LNCaP clone FGC (cell line): ENCODE measurements at regions not wholly inside any gene's neighbourhood (a gene's known extent, or its start where the extent isn't known, plus 50 kb on each side); places are given as distances from the start of the nearest gene placed in this dataset.

Experiments used
- DNase-seq: peaks from one replicate; pipeline ENCODE4 v3.0.0-alpha.2; 2011; ENCODE audit warnings: low read depth
- H3K4me3 ChIP-seq: 2 replicates; pipeline ENCODE4 v1.5.1; 2011; ENCODE audit warnings: mild to moderate bottlenecking, low read depth, low read length, control low read depth
- CTCF ChIP-seq: IDR thresholded peaks from 2 replicates; pipeline ENCODE4 v1.5.1; 2012; ENCODE audit warnings: mild to moderate bottlenecking; ENCODE audit not compliant: control insufficient read depth, insufficient read depth; ENCODE audit errors: extremely low read depth

DNA sequence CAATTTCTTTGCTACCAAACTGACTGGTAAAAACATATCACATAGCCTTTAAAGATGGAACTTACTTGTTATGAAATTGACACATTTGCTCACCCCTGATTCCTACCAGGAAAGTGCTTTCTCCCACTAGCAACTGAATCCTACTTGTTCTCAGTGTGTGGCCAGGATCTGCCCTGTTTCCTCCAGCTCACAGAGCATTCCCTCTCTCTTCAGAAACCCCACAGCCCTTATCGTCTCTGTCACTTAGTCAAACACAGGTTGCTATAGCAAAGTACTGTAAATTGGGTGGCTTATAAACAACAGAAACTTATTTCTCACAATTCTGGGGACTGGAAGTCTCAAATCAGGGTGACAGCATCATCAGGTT lies 265.2 kb upstream of the BOD1L1 start:
- TF ChIP-seq CTCF = no peak
- no peak for DNase-seq
- H3K4me3 ChIP-seq = no peak overlapping the region

- no peak for DNase-seq
- no peak for TF ChIP-seq CTCF
- no peak overlapping the region for H3K4me3 ChIP-seq
Measured at GRCh38 chr4:13893211-13893610, 265.7 kb upstream of the BOD1L1 start.

GRCh38 chr4:13893987-13894386 lies 266.5 kb upstream of the BOD1L1 start:
- no peak for TF ChIP-seq CTCF
- H3K4me3 ChIP-seq = no peak overlapping the region
- DNase-seq = no peak

- no peak for DNase-seq
- TF ChIP-seq CTCF = no peak
- H3K4me3 ChIP-seq = no peak overlapping the region
Measured at GRCh38 chr4:13900780-13901179, 273.3 kb upstream of the BOD1L1 start.

DNA sequence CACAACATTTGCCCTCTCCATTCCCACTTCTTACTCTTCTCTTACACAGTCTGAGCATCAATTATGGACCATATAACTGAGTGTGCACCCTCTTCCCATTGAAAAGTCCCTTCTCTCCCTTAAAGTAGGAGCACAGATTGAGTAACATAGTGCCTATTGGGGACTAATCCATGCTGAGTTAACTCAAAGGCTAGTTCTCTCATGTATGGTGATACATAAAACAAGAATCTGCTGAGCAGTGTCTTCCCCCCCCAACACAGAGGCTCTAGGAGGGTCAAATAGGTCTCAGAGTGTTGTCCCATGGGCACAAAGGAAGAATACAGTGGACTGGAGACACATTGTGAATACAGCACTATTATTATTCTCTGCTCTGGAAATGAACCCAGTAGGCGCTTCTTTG lies 274.6 kb upstream of the BOD1L1 start:
- no peak for TF ChIP-seq CTCF
- DNase-seq = no peak
- no peak overlapping the region for H3K4me3 ChIP-seq

GRCh38 chr4:13903061-13903460 lies 275.5 kb upstream of the BOD1L1 start:
- H3K4me3 ChIP-seq = no peak overlapping the region
- TF ChIP-seq CTCF = no peak
- DNase-seq = no peak

DNA sequence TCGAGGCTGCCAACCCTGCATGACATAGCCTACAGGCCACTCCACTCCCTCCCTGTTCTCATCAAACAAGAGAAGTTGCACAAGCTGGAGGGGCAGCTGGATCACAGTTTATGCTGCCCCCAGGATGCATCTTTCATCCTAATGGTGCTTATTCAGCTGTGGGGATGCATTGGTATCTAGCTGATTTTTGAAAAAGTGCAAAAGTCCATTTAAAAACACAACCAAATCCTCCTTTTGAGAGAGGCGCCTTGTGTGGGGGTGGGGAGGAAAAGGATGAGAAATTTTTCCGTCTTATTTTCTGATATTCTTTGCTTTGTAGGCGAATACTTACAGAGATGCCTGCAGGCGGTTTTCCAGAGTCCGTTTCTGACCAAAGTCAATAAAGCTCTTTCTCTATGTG lies 276.4 kb upstream of the BOD1L1 start:
- no peak overlapping the region for H3K4me3 ChIP-seq
- no peak for DNase-seq
- no peak for TF ChIP-seq CTCF
